ENCODE measurements at regions not wholly inside any gene's neighbourhood (a gene's known extent, or its start where the extent isn't known, plus 50 kb on each side); places are given as distances from the start of the nearest gene placed in this dataset.

DNA sequence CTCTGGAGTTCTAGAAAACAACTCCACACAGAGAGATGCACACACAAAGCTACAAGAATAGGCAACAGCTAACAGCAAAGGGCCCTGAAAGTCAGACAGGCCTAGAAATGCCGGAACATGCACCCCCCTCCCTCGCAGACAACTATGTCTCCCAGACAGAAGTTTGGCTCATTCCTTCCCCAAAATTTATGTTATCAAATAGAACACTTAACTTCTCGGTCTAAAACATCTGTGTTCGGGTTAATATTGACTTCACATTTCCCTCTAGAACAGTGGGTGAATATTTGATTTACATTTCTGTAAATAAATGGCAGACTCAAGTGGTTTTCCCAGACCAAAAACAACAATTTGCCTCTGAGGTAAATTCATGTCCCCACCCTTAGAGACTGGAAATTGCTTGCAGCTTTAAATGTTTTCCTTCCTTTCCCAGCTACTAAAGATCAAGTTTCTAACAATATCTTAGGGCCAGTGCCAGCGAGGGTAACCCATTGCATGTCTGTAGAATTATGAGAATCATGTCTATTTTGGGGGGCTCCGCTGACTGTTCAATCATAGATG, 92.5 kb upstream of the INHBA start:
- Histone ChIP-seq H3K9ac (ENCODE audit: control insufficient read depth, extremely low read depth, insufficient read depth, low read length) (no peak overlapping the region), H2AFZ (ENCODE audit: control insufficient read depth, low read length) (no peak overlapping the region), H3K4me1 (ENCODE audit: control insufficient read depth, extremely low read depth, insufficient read depth, low read length) (no peaks in the 10 kb centered on the region), H3K36me3 (ENCODE audit: control insufficient read depth in 2 of 2, extremely low read depth in 1 of 2, insufficient read depth in 2 of 2, low read length in 2 of 2) (no peaks in the 10 kb centered on the region), H4K20me1 (ENCODE audit: control insufficient read depth, extremely low read depth, insufficient read depth, low read length) (no peaks in the 10 kb centered on the region), H3K4me2 (ENCODE audit: control insufficient read depth, extremely low read depth, insufficient read depth, low read depth, low read length) (no peak overlapping the region), H3K27ac (ENCODE audit: control insufficient read depth, insufficient read depth, low read length) (no peak overlapping the region), H3K4me3 (ENCODE audit: control insufficient read depth in 2 of 3, extremely low read depth in 1 of 3, insufficient read depth in 2 of 3, low read depth in 1 of 3, low read length in 3 of 3) (no peak overlapping the region), H3K79me2 (ENCODE audit: control insufficient read depth, insufficient read depth, low read length) (no peaks in the 10 kb centered on the region), H3K9me1 (ENCODE audit: control insufficient read depth, extremely low read depth, insufficient read depth, low read length) (no peaks in the 10 kb centered on the region), H3K9me3 (ENCODE audit: control insufficient read depth, low read depth, low read length) (no peaks in the 10 kb centered on the region), H3K27me3 (ENCODE audit: control insufficient read depth, extremely low read depth, insufficient read depth, low read length) (no peaks in the 10 kb centered on the region)
- TF ChIP-seq CTCF (optimal IDR thresholded peaks at IDR 0.05 in 1 of 3, IDR thresholded peaks at IDR 0.05 in 1 of 3, conservative IDR thresholded peaks at IDR 0.05 in 1 of 3; ENCODE audit: extremely low read depth in 1 of 3, insufficient read depth in 2 of 3, low read length in 3 of 3) (no peak), EZH2 (IDR thresholded peaks at IDR 0.05; ENCODE audit: low read length) (no peak)
- DNase-seq (ENCODE audit: low read depth, low spot score) (no peak), FAIRE-seq (no peak)
- dilution Hi-C loops (cut with MboI; ENCODE audit: extremely low pct_ligation_motif_present, low sequenced_read_pairs) = no loop called here

DNA sequence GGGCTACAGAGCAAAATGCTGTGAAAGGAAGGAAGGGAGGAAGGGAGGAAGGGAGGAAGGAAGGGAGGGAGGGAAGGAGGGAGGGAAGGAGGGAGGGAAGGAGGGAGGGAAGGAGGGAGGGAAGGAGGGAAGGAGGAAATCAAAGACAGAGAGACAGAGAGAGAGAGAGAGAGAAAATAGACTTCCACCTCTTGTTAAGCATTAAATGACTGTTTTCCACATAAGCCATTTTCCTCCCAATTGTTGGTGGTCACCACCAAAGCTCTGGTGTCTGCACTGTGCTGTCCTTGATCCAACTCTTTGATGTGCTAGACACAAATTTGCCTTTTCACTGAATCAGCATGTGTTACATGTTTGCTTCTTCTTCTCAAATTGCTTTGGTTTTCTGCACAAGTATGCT, 90.7 kb upstream of the INHBA start:
- DNase-seq (ENCODE audit: low read depth, low spot score) (no peak), FAIRE-seq (no peak)
- Histone ChIP-seq H4K20me1 (ENCODE audit: control insufficient read depth, extremely low read depth, insufficient read depth, low read length) (no peaks in the 10 kb centered on the region), H3K36me3 (ENCODE audit: control insufficient read depth in 2 of 2, extremely low read depth in 1 of 2, insufficient read depth in 2 of 2, low read length in 2 of 2) (no peaks in the 10 kb centered on the region), H3K4me2 (ENCODE audit: control insufficient read depth, extremely low read depth, insufficient read depth, low read depth, low read length) (no peak overlapping the region), H3K27me3 (ENCODE audit: control insufficient read depth, extremely low read depth, insufficient read depth, low read length) (no peaks in the 10 kb centered on the region), H3K27ac (ENCODE audit: control insufficient read depth, insufficient read depth, low read length) (no peak overlapping the region), H3K9ac (ENCODE audit: control insufficient read depth, extremely low read depth, insufficient read depth, low read length) (no peak overlapping the region), H3K9me3 (ENCODE audit: control insufficient read depth, low read depth, low read length) (no peaks in the 10 kb centered on the region), H3K4me1 (ENCODE audit: control insufficient read depth, extremely low read depth, insufficient read depth, low read length) (peaks cover 6% of the 10 kb centered on the region), H3K9me1 (ENCODE audit: control insufficient read depth, extremely low read depth, insufficient read depth, low read length) (no peaks in the 10 kb centered on the region), H3K4me3 (ENCODE audit: control insufficient read depth in 2 of 3, extremely low read depth in 1 of 3, insufficient read depth in 2 of 3, low read depth in 1 of 3, low read length in 3 of 3) (no peak overlapping the region), H2AFZ (ENCODE audit: control insufficient read depth, low read length) (no peak overlapping the region), H3K79me2 (ENCODE audit: control insufficient read depth, insufficient read depth, low read length) (no peaks in the 10 kb centered on the region)
- dilution Hi-C loops (cut with MboI; ENCODE audit: extremely low pct_ligation_motif_present, low sequenced_read_pairs) = no loop called here
- no peak for TF ChIP-seq CTCF (optimal IDR thresholded peaks at IDR 0.05 in 1 of 3, IDR thresholded peaks at IDR 0.05 in 1 of 3, conservative IDR thresholded peaks at IDR 0.05 in 1 of 3; ENCODE audit: extremely low read depth in 1 of 3, insufficient read depth in 2 of 3, low read length in 3 of 3)
- TF ChIP-seq EZH2 (IDR thresholded peaks at IDR 0.05; ENCODE audit: low read length) = no peak

Measured in keratinocyte (primary cell).